ENCODE measurements at regions not wholly inside any gene's neighbourhood (a gene's known extent, or its start where the extent isn't known, plus 50 kb on each side); places are given as distances from the start of the nearest gene placed in this dataset.
"Not testable (repeated sequence)": the region's sequence is repeated elsewhere in the genome, so short reads cannot be mapped to it uniquely, and the experiment has no call there.

DNA sequence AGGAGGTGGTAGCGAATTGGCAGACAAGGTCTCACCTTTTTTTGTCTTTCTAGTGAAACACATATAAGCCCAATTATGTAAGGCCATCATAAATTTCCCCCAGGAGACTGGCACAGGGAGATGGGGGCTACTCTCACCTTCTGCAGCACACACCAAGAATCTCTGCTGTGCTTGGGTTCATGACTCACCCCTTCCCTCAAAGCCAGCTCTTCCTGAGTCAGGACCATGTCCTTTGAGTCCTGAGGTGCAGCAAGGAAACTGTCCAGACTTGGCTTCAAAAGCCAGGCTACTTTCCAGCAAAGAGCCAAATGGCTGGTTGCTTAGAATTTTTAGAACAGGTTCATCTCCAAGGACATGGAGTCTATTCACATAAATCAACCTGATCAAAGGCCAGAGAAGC is 368.7 kb downstream of the BCL2L11 start:
- TF ChIP-seq, protein P1, sequence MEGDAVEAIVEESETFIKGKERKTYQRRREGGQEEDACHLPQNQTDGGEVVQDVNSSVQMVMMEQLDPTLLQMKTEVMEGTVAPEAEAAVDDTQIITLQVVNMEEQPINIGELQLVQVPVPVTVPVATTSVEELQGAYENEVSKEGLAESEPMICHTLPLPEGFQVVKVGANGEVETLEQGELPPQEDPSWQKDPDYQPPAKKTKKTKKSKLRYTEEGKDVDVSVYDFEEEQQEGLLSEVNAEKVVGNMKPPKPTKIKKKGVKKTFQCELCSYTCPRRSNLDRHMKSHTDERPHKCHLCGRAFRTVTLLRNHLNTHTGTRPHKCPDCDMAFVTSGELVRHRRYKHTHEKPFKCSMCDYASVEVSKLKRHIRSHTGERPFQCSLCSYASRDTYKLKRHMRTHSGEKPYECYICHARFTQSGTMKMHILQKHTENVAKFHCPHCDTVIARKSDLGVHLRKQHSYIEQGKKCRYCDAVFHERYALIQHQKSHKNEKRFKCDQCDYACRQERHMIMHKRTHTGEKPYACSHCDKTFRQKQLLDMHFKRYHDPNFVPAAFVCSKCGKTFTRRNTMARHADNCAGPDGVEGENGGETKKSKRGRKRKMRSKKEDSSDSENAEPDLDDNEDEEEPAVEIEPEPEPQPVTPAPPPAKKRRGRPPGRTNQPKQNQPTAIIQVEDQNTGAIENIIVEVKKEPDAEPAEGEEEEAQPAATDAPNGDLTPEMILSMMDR (IDR thresholded peaks at IDR 0.05), result not testable (repeated sequence)
- TF ChIP-seq EZH2 (IDR thresholded peaks at IDR 0.05; ENCODE audit: borderline replicate concordance, insufficient read depth, low read depth, low read length, poor library complexity, severe bottlenecking), result not testable (repeated sequence)
